ENCODE measurements at regions not wholly inside any gene's neighbourhood (a gene's known extent, or its start where the extent isn't known, plus 50 kb on each side); places are given as distances from the start of the nearest gene placed in this dataset.

GRCh38 chr13:106322628-106323027 is 212.8 kb downstream of the EFNB2 start:
- Histone ChIP-seq H3K36me3 (ENCODE audit: control insufficient read depth, low read depth, low read length) (no peaks in the 10 kb centered on the region), H3K9ac (ENCODE audit: low read length) (no peak overlapping the region), H3K27ac (ENCODE audit: low read length) (no peak overlapping the region), H3K9me3 (ENCODE audit: control insufficient read depth, low read depth, low read length) (peaks cover 11% of the 10 kb centered on the region), H3K4me1 (ENCODE audit: control insufficient read depth, low read depth, low read length) (no peaks in the 10 kb centered on the region), H3K4me3 (ENCODE audit: low read length) (no peak overlapping the region), H3K27me3 (ENCODE audit: control insufficient read depth, insufficient read depth, low read length) (no peaks in the 10 kb centered on the region)

- Histone ChIP-seq H3K9ac (ENCODE audit: low read length) (no peak overlapping the region), H3K9me3 (ENCODE audit: control insufficient read depth, low read depth, low read length) (peaks cover 11% of the 10 kb centered on the region), H3K27me3 (ENCODE audit: control insufficient read depth, insufficient read depth, low read length) (no peaks in the 10 kb centered on the region), H3K4me3 (ENCODE audit: low read length) (no peak overlapping the region), H3K4me1 (ENCODE audit: control insufficient read depth, low read depth, low read length) (no peaks in the 10 kb centered on the region), H3K36me3 (ENCODE audit: control insufficient read depth, low read depth, low read length) (no peaks in the 10 kb centered on the region), H3K27ac (ENCODE audit: low read length) (no peak overlapping the region)
Measured at GRCh38 chr13:106318941-106319411, 216.5 kb downstream of the EFNB2 start.

- Histone ChIP-seq H3K4me1 (ENCODE audit: control insufficient read depth, low read depth, low read length) (no peaks in the 10 kb centered on the region), H3K27me3 (ENCODE audit: control insufficient read depth, insufficient read depth, low read length) (no peaks in the 10 kb centered on the region), H3K9me3 (ENCODE audit: control insufficient read depth, low read depth, low read length) (no peaks in the 10 kb centered on the region), H3K27ac (ENCODE audit: low read length) (no peak overlapping the region), H3K36me3 (ENCODE audit: control insufficient read depth, low read depth, low read length) (no peaks in the 10 kb centered on the region), H3K9ac (ENCODE audit: low read length) (no peak overlapping the region), H3K4me3 (ENCODE audit: low read length) (no peak overlapping the region)
Measured at GRCh38 chr13:106314417-106314816, 221.0 kb downstream of the EFNB2 start.

GRCh38 chr13:106311004-106311403 is 224.5 kb downstream of the EFNB2 start:
- no peaks in the 10 kb centered on the region for H3K36me3 ChIP-seq (ENCODE audit: control insufficient read depth, low read depth, low read length)
- H3K9ac ChIP-seq (ENCODE audit: low read length), result no peak overlapping the region
- H3K4me1 ChIP-seq (ENCODE audit: control insufficient read depth, low read depth, low read length), result no peaks in the 10 kb centered on the region
- H3K27ac ChIP-seq (ENCODE audit: low read length), result no peak overlapping the region
- H3K9me3 ChIP-seq (ENCODE audit: control insufficient read depth, low read depth, low read length), result no peaks in the 10 kb centered on the region
- no peaks in the 10 kb centered on the region for H3K27me3 ChIP-seq (ENCODE audit: control insufficient read depth, insufficient read depth, low read length)
- H3K4me3 ChIP-seq (ENCODE audit: low read length), result no peak overlapping the region

- no peaks in the 10 kb centered on the region for H3K4me1 ChIP-seq (ENCODE audit: control insufficient read depth, low read depth, low read length)
- no peaks in the 10 kb centered on the region for H3K9me3 ChIP-seq (ENCODE audit: control insufficient read depth, low read depth, low read length)
- no peak overlapping the region for H3K27ac ChIP-seq (ENCODE audit: low read length)
- H3K27me3 ChIP-seq (ENCODE audit: control insufficient read depth, insufficient read depth, low read length), result no peaks in the 10 kb centered on the region
- H3K9ac ChIP-seq (ENCODE audit: low read length), result no peak overlapping the region
- no peak overlapping the region for H3K4me3 ChIP-seq (ENCODE audit: low read length)
- H3K36me3 ChIP-seq (ENCODE audit: control insufficient read depth, low read depth, low read length), result no peaks in the 10 kb centered on the region
Measured at GRCh38 chr13:106310291-106310865, 225.1 kb downstream of the EFNB2 start.

GRCh38 chr13:106306748-106307277 is 228.6 kb downstream of the EFNB2 start:
- no peak overlapping the region for H3K27ac ChIP-seq (ENCODE audit: low read length)
- peaks cover 11% of the 10 kb centered on the region for H3K9me3 ChIP-seq (ENCODE audit: control insufficient read depth, low read depth, low read length)
- peaks cover 9% of the 10 kb centered on the region for H3K4me1 ChIP-seq (ENCODE audit: control insufficient read depth, low read depth, low read length)
- no peak overlapping the region for H3K9ac ChIP-seq (ENCODE audit: low read length)
- H3K4me3 ChIP-seq (ENCODE audit: low read length), result no peak overlapping the region
- H3K27me3 ChIP-seq (ENCODE audit: control insufficient read depth, insufficient read depth, low read length), result no peaks in the 10 kb centered on the region
- no peaks in the 10 kb centered on the region for H3K36me3 ChIP-seq (ENCODE audit: control insufficient read depth, low read depth, low read length)

- Histone ChIP-seq H3K4me1 (ENCODE audit: control insufficient read depth, low read depth, low read length) (peaks cover 11% of the 10 kb centered on the region), H3K36me3 (ENCODE audit: control insufficient read depth, low read depth, low read length) (no peaks in the 10 kb centered on the region), H3K27ac (ENCODE audit: low read length) (no peak overlapping the region), H3K9me3 (ENCODE audit: control insufficient read depth, low read depth, low read length) (peaks cover 11% of the 10 kb centered on the region), H3K9ac (ENCODE audit: low read length) (no peak overlapping the region), H3K27me3 (ENCODE audit: control insufficient read depth, insufficient read depth, low read length) (no peaks in the 10 kb centered on the region), H3K4me3 (ENCODE audit: low read length) (no peak overlapping the region)
Measured at GRCh38 chr13:106302843-106303242, 232.6 kb downstream of the EFNB2 start.

GRCh38 chr13:106302011-106302410 is 233.5 kb downstream of the EFNB2 start:
- Histone ChIP-seq H3K4me3 (ENCODE audit: low read length) (no peak overlapping the region), H3K27me3 (ENCODE audit: control insufficient read depth, insufficient read depth, low read length) (no peaks in the 10 kb centered on the region), H3K36me3 (ENCODE audit: control insufficient read depth, low read depth, low read length) (no peaks in the 10 kb centered on the region), H3K4me1 (ENCODE audit: control insufficient read depth, low read depth, low read length) (peaks cover 11% of the 10 kb centered on the region), H3K9me3 (ENCODE audit: control insufficient read depth, low read depth, low read length) (peaks cover 11% of the 10 kb centered on the region), H3K9ac (ENCODE audit: low read length) (no peak overlapping the region), H3K27ac (ENCODE audit: low read length) (no peak overlapping the region)

GRCh38 chr13:106299621-106300020 is 235.8 kb downstream of the EFNB2 start:
- no peaks in the 10 kb centered on the region for H3K27me3 ChIP-seq (ENCODE audit: control insufficient read depth, insufficient read depth, low read length)
- no peak overlapping the region for H3K9ac ChIP-seq (ENCODE audit: low read length)
- H3K9me3 ChIP-seq (ENCODE audit: control insufficient read depth, low read depth, low read length), result peaks cover 10% of the 10 kb centered on the region
- peaks cover 11% of the 10 kb centered on the region for H3K4me1 ChIP-seq (ENCODE audit: control insufficient read depth, low read depth, low read length)
- no peak overlapping the region for H3K27ac ChIP-seq (ENCODE audit: low read length)
- no peaks in the 10 kb centered on the region for H3K36me3 ChIP-seq (ENCODE audit: control insufficient read depth, low read depth, low read length)
- H3K4me3 ChIP-seq (ENCODE audit: low read length), result no peak overlapping the region

- Histone ChIP-seq H3K27ac (ENCODE audit: low read length) (no peak overlapping the region), H3K9me3 (ENCODE audit: control insufficient read depth, low read depth, low read length) (no peaks in the 10 kb centered on the region), H3K4me3 (ENCODE audit: low read length) (no peak overlapping the region)
Measured at GRCh38 chr13:106297283-106297682, 238.2 kb downstream of the EFNB2 start.

GRCh38 chr13:106296723-106297122 is 238.7 kb downstream of the EFNB2 start:
- H3K36me3 ChIP-seq (ENCODE audit: control insufficient read depth, low read depth, low read length), result no peaks in the 10 kb centered on the region
- no peak overlapping the region for H3K9ac ChIP-seq (ENCODE audit: low read length)
- H3K27me3 ChIP-seq (ENCODE audit: control insufficient read depth, insufficient read depth, low read length), result no peaks in the 10 kb centered on the region
- no peak overlapping the region for H3K27ac ChIP-seq (ENCODE audit: low read length)
- no peak overlapping the region for H3K4me3 ChIP-seq (ENCODE audit: low read length)
- no peaks in the 10 kb centered on the region for H3K9me3 ChIP-seq (ENCODE audit: control insufficient read depth, low read depth, low read length)
- H3K4me1 ChIP-seq (ENCODE audit: control insufficient read depth, low read depth, low read length), result peaks cover 1% of the 10 kb centered on the region

More at GRCh38 chr13:106297283-106297682, 238.2 kb downstream of the EFNB2 start:
- Histone ChIP-seq H3K27me3 (ENCODE audit: control insufficient read depth, insufficient read depth, low read length) (no peaks in the 10 kb centered on the region), H3K4me1 (ENCODE audit: control insufficient read depth, low read depth, low read length) (peaks cover 7% of the 10 kb centered on the region), H3K9ac (ENCODE audit: low read length) (no peak overlapping the region), H3K36me3 (ENCODE audit: control insufficient read depth, low read depth, low read length) (no peaks in the 10 kb centered on the region)

GRCh38 chr13:106295971-106296370 is 239.5 kb downstream of the EFNB2 start:
- Histone ChIP-seq H3K4me1 (ENCODE audit: control insufficient read depth, low read depth, low read length) (no peaks in the 10 kb centered on the region), H3K4me3 (ENCODE audit: low read length) (no peak overlapping the region), H3K27me3 (ENCODE audit: control insufficient read depth, insufficient read depth, low read length) (no peaks in the 10 kb centered on the region), H3K9ac (ENCODE audit: low read length) (no peak overlapping the region), H3K27ac (ENCODE audit: low read length) (no peak overlapping the region), H3K36me3 (ENCODE audit: control insufficient read depth, low read depth, low read length) (no peaks in the 10 kb centered on the region), H3K9me3 (ENCODE audit: control insufficient read depth, low read depth, low read length) (no peaks in the 10 kb centered on the region)
